OCI-LY3 (cell line): ENCODE measurements at regions not wholly inside any gene's neighbourhood (a gene's known extent, or its start where the extent isn't known, plus 50 kb on each side); places are given as distances from the start of the nearest gene placed in this dataset.

Experiments used
- H2AFZ ChIP-seq: fragments of 200-600, 300-600 bp; shearing (Covaris generic); 2 replicates; pipeline ENCODE4 v1.6.0; 2014; ENCODE audit warnings: antibody characterized with exemption, low read depth, low read length
- H3K27ac ChIP-seq: fragments of 200-600, 300-600 bp; sonication (generic); 2 replicates; pipeline ENCODE4 v1.5.1; 2014; ENCODE audit warnings: mild to moderate bottlenecking, low read length, moderate library complexity, mixed read lengths
- H3K27me3 ChIP-seq: fragments of 200-600, 300-600 bp; sonication (generic); 2 replicates; pipeline ENCODE4 v1.6.1; 2014; ENCODE audit warnings: low read depth, low read length, mixed read lengths
- H3K36me3 ChIP-seq: fragments of 200-600, 300-600 bp; sonication (generic); replicated peaks from 2 replicates; pipeline ENCODE3; 2014; ENCODE audit warnings: low read depth, low read length, mixed read lengths
- H3K4me1 ChIP-seq: fragments of 300-600, 200-600 bp; sonication (generic); 2 replicates; pipeline ENCODE4 v1.6.1; 2014; ENCODE audit warnings: low read length, mixed read lengths
- H3K4me2 ChIP-seq: fragments of 200-600, 300-600 bp; sonication (generic); 2 replicates; pipeline ENCODE4 v1.6.1; 2014; ENCODE audit warnings: low read length, mixed read lengths
- H3K4me3 ChIP-seq: fragments of 300-600, 200-600 bp; sonication (generic); 2 replicates; pipeline ENCODE4 v1.5.1; 2014; ENCODE audit warnings: antibody characterized with exemption, mild to moderate bottlenecking, low read length, moderate library complexity
- H3K79me2 ChIP-seq: fragments of 300-600, 200-600 bp; shearing (Covaris generic); 2 replicates; pipeline ENCODE4 v1.6.1; 2014; ENCODE audit warnings: mild to moderate bottlenecking, low read length, mixed read lengths
- H3K9ac ChIP-seq: fragments of 300-600, 200-600 bp; shearing (Covaris generic); 2 replicates; pipeline ENCODE4 v1.6.0; 2014; ENCODE audit warnings: mild to moderate bottlenecking, low read length, moderate library complexity
- H3K9me3 ChIP-seq: fragments of 200-600, 300-600 bp; shearing (Covaris generic); 2 replicates; pipeline ENCODE4 v1.6.1; 2014; ENCODE audit warnings: low read length, mixed read lengths; ENCODE audit not compliant: insufficient read depth
- H4K20me1 ChIP-seq: fragments of 200-600, 300-600 bp; sonication (generic); 2 replicates; pipeline ENCODE4 v1.6.1; 2016; ENCODE audit warnings: low read length, mixed read lengths; ENCODE audit not compliant: insufficient read depth
- EZH2phosphoT487 ChIP-seq: fragments of 200-600 bp; shearing (Covaris generic); IDR thresholded peaks from 2 replicates; pipeline ENCODE4 v1.6.1; 2018; ENCODE audit warnings: antibody characterized with exemption, mixed run types, low read depth
- TF ChIP-seq, protein P1 (sequence below): fragments of 200-600, 300-600 bp; sonication (generic); IDR thresholded peaks from 2 replicates; pipeline ENCODE4 v1.5.1; 2014; ENCODE audit warnings: antibody characterized with exemption, low read length, low read depth

- no peaks in the 10 kb centered on the region for H3K27me3 ChIP-seq
- TF ChIP-seq, protein P1, sequence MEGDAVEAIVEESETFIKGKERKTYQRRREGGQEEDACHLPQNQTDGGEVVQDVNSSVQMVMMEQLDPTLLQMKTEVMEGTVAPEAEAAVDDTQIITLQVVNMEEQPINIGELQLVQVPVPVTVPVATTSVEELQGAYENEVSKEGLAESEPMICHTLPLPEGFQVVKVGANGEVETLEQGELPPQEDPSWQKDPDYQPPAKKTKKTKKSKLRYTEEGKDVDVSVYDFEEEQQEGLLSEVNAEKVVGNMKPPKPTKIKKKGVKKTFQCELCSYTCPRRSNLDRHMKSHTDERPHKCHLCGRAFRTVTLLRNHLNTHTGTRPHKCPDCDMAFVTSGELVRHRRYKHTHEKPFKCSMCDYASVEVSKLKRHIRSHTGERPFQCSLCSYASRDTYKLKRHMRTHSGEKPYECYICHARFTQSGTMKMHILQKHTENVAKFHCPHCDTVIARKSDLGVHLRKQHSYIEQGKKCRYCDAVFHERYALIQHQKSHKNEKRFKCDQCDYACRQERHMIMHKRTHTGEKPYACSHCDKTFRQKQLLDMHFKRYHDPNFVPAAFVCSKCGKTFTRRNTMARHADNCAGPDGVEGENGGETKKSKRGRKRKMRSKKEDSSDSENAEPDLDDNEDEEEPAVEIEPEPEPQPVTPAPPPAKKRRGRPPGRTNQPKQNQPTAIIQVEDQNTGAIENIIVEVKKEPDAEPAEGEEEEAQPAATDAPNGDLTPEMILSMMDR: no peak
- no peak for TF ChIP-seq EZH2phosphoT487
- no peak overlapping the region for H2AFZ ChIP-seq
- no peak overlapping the region for H3K9ac ChIP-seq
- H4K20me1 ChIP-seq: no peaks in the 10 kb centered on the region
- H3K79me2 ChIP-seq: no peaks in the 10 kb centered on the region
- no peaks in the 10 kb centered on the region for H3K9me3 ChIP-seq
- H3K4me2 ChIP-seq: no peak overlapping the region
- H3K27ac ChIP-seq: no peak overlapping the region
- H3K4me3 ChIP-seq: no peak overlapping the region
- H3K36me3 ChIP-seq: no peaks in the 10 kb centered on the region
- no peaks in the 10 kb centered on the region for H3K4me1 ChIP-seq
Measured at GRCh38 chr4:178185517-178185916, 743.3 kb upstream of the AGA start.

- H3K9ac ChIP-seq: no peak overlapping the region
- no peaks in the 10 kb centered on the region for H3K9me3 ChIP-seq
- TF ChIP-seq EZH2phosphoT487: no peak
- TF ChIP-seq, protein P1: no peak
Measured at GRCh38 chr4:178192611-178193010, 750.4 kb upstream of the AGA start.

DNA sequence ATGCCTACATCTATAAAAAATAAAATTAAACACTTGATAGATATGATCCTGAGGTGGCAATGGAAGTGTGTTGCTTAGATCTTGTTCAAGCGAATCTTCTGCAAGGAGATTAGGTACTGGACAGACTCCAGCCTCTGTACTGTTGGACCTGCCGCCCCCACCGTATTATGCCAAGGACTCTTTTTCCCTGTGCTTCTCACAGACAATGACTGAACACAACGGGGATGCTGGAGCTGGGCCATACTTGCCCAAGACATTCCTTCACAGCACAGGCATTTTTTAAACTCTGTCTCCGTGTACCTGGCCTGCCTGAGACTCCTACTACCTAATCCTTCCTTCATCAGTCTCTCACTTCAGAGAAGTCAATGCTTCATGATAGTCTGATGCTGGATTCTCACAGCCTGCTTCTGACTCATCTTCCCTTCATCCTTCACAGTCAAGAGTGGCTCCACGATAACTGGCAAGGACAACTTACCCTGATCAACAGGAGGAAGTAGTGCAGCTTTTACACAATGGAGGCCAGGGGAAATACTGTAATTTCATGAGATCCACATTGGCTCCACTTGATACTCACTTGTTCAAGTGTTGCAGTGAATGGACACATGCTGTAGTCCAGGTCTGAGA, 754.6 kb upstream of the AGA start:
- no peak overlapping the region for H3K4me3 ChIP-seq
- no peak overlapping the region for H3K9ac ChIP-seq
- H4K20me1 ChIP-seq: no peaks in the 10 kb centered on the region
- TF ChIP-seq EZH2phosphoT487: no peak
- TF ChIP-seq, protein P1: no peak
- H3K9me3 ChIP-seq: no peaks in the 10 kb centered on the region
- no peak overlapping the region for H3K4me2 ChIP-seq
- H3K27ac ChIP-seq: no peak overlapping the region
- no peaks in the 10 kb centered on the region for H3K27me3 ChIP-seq
- no peaks in the 10 kb centered on the region for H3K36me3 ChIP-seq
- 0 out of 2 replicates have a peak overlapping the region, but pooled peaks have one; percentile 43 for H2AFZ ChIP-seq
- H3K79me2 ChIP-seq: no peaks in the 10 kb centered on the region
- no peaks in the 10 kb centered on the region for H3K4me1 ChIP-seq

More at GRCh38 chr4:178192611-178193010, 750.4 kb upstream of the AGA start:
- H3K4me2 ChIP-seq: no peak overlapping the region
- no peak overlapping the region for H2AFZ ChIP-seq
- no peaks in the 10 kb centered on the region for H3K27me3 ChIP-seq
- H4K20me1 ChIP-seq: no peaks in the 10 kb centered on the region
- H3K79me2 ChIP-seq: no peaks in the 10 kb centered on the region
- no peaks in the 10 kb centered on the region for H3K4me1 ChIP-seq
- no peak overlapping the region for H3K27ac ChIP-seq
- no peaks in the 10 kb centered on the region for H3K36me3 ChIP-seq
- H3K4me3 ChIP-seq: no peak overlapping the region

- Histone ChIP-seq H3K27ac (no peak overlapping the region), H3K4me1 (no peaks in the 10 kb centered on the region), H3K79me2 (no peaks in the 10 kb centered on the region), H2AFZ (no peak overlapping the region), H3K27me3 (no peaks in the 10 kb centered on the region), H3K9me3 (no peaks in the 10 kb centered on the region), H3K9ac (no peak overlapping the region), H3K4me2 (no peak overlapping the region), H4K20me1 (no peaks in the 10 kb centered on the region), H3K36me3 (no peaks in the 10 kb centered on the region), H3K4me3 (no peak overlapping the region)
- TF ChIP-seq, protein P1: no peak
- TF ChIP-seq EZH2phosphoT487: no peak
Measured at GRCh38 chr4:178198691-178199090, 756.5 kb upstream of the AGA start.
